Astrocyte of the spinal cord (primary cell): ENCODE measurements at regions not wholly inside any gene's neighbourhood (a gene's known extent, or its start where the extent isn't known, plus 50 kb on each side); places are given as distances from the start of the nearest gene placed in this dataset.
A peak's percentile ranks its signal among the peaks of the same experiment; 100 is the strongest.

Experiments
- DNase-seq: peaks from one replicate; pipeline ENCODE4 v3.0.0; 2011; ENCODE audit warnings: low read depth, low spot score
- H3K4me3 ChIP-seq: 2 replicates; pipeline ENCODE4 v1.5.1; 2011; ENCODE audit warnings: low read depth, mild to moderate bottlenecking, low read length, moderate library complexity
- CTCF ChIP-seq: IDR thresholded peaks from 2 replicates; pipeline ENCODE4 v1.5.1; 2012; ENCODE audit warnings: low read depth, mild to moderate bottlenecking, low read length, inconsistent platforms
- in situ Hi-C: cut with HindIII; loops from 2 replicates; pipeline ENCODE4 v1.10.0; 2017; ENCODE audit warnings: low sequenced_read_pairs

GRCh38 chr14:85731186-85731585 lies 201.2 kb downstream of the FLRT2 start:
- in situ Hi-C loops = no loop called here
- DNase-seq = peak; percentile 69

GRCh38 chr14:85728476-85729065 lies 198.6 kb downstream of the FLRT2 start:
- no peak overlapping the region for H3K4me3 ChIP-seq
- no peak for TF ChIP-seq CTCF
- in situ Hi-C loops = no loop called here
- DNase-seq = no peak

More at GRCh38 chr14:85731186-85731585, 201.2 kb downstream of the FLRT2 start:
- H3K4me3 ChIP-seq = no peak overlapping the region
- no peak for TF ChIP-seq CTCF

- in situ Hi-C loops = no loop called here
- H3K4me3 ChIP-seq = no peak overlapping the region
- TF ChIP-seq CTCF = no peak
- no peak for DNase-seq
Measured at GRCh38 chr14:85714069-85714468, 184.1 kb downstream of the FLRT2 start.

- no peak overlapping the region for H3K4me3 ChIP-seq
- no peak for DNase-seq
- TF ChIP-seq CTCF = no peak
- in situ Hi-C loops = no loop called here
Measured at GRCh38 chr14:85711620-85712019, 181.7 kb downstream of the FLRT2 start.
